WTC11 (cell line): ENCODE measurements at regions not wholly inside any gene's neighbourhood (a gene's known extent, or its start where the extent isn't known, plus 50 kb on each side); places are given as distances from the start of the nearest gene placed in this dataset.

Experiments used
- ATAC-seq: fragments of 200-7000 bp; cut with Tn5 transposase; 2 replicates; pipeline ENCODE4 v1.10.0; 2021; ENCODE audit warnings: mild to moderate bottlenecking, moderate library complexity
- CTCF ChIA-PET: fragments of 300-600 bp; sonication (Branson Sonifier 250); formaldehyde crosslinking; loops from one replicate; lab custom pipeline; 2021; ENCODE audit warnings: antibody characterized with exemption; lab: Charles Lee
- POLR2A ChIA-PET: fragments of 350-600 bp; sonication (Branson Sonifier 250); formaldehyde crosslinking; loops from one replicate; lab custom pipeline; 2021; ENCODE audit warnings: antibody characterized with exemption; lab: Charles Lee
- DNase-seq: peaks from one replicate; pipeline ENCODE4 v3.0.0; 2021; ENCODE audit warnings: low spot score
- H3K27ac Mint-ChIP-seq: 2 replicates; pipeline ENCODE4 v1.8.0; 2021; ENCODE audit warnings: mixed read lengths
- H3K27me3 Mint-ChIP-seq: 2 replicates; pipeline ENCODE4 v1.8.0; 2021; ENCODE audit warnings: low read depth, mild to moderate bottlenecking, moderate library complexity, mixed read lengths
- H3K36me3 Mint-ChIP-seq: 2 replicates; pipeline ENCODE4 v1.8.0; 2021; ENCODE audit warnings: mixed read lengths
- H3K4me1 Mint-ChIP-seq: 2 replicates; pipeline ENCODE4 v1.8.0; 2022; ENCODE audit warnings: mixed read lengths
- H3K4me3 Mint-ChIP-seq: 2 replicates; pipeline ENCODE4 v1.8.0; 2021; ENCODE audit warnings: mild to moderate bottlenecking, moderate library complexity, mixed read lengths
- H3K9me3 Mint-ChIP-seq: 2 replicates; pipeline ENCODE4 v1.8.0; 2021; ENCODE audit warnings: mixed read lengths
- ATF2 ChIP-seq: sonication (generic); formaldehyde crosslinking; IDR thresholded peaks from 2 replicates; pipeline ENCODE4 v1.8.1; 2022; ENCODE audit warnings: low read depth, missing genetic modification reagents, borderline replicate concordance
- CTCF ChIP-seq: fragments of 200-600 bp; IDR thresholded peaks from 2 replicates; pipeline ENCODE4 v1.8.0; 2022; ENCODE audit warnings: antibody characterized with exemption
- GABPB1 ChIP-seq: sonication (generic); formaldehyde crosslinking; IDR thresholded peaks from 2 replicates; pipeline ENCODE4 v1.8.1; 2023; ENCODE audit warnings: mild to moderate bottlenecking, missing genetic modification reagents
- HMGA2 ChIP-seq: fragments of 250-450 bp; sonication (Bioruptor Pico); IDR thresholded peaks from 2 replicates; pipeline ENCODE4 v1.4.0; 2021; ENCODE audit warnings: mild to moderate bottlenecking, moderate library complexity
- MXD4 ChIP-seq: fragments of 250-450 bp; sonication (Bioruptor Pico); IDR thresholded peaks from 2 replicates; pipeline ENCODE4 v1.8.0; 2021; ENCODE audit warnings: mild to moderate bottlenecking, moderate library complexity, borderline replicate concordance
- MYBL2 ChIP-seq: sonication (generic); formaldehyde crosslinking; IDR thresholded peaks from 2 replicates; pipeline ENCODE4 v1.8.1; 2023; ENCODE audit warnings: mild to moderate bottlenecking, moderate library complexity, missing genetic modification reagents
- NR2C2 ChIP-seq: sonication (generic); formaldehyde crosslinking; IDR thresholded peaks from 2 replicates; pipeline ENCODE4 v1.8.0; 2022; ENCODE audit warnings: mild to moderate bottlenecking, missing genetic modification reagents
- RELA ChIP-seq: sonication (generic); formaldehyde crosslinking; IDR thresholded peaks from 2 replicates; pipeline ENCODE4 v1.8.1; 2022; ENCODE audit warnings: missing genetic modification reagents, mild to moderate bottlenecking, borderline replicate concordance
- RORB ChIP-seq: fragments of 250-450 bp; sonication (Bioruptor Pico); IDR thresholded peaks from 2 replicates; pipeline ENCODE4 v1.9.0; 2021; ENCODE audit warnings: mild to moderate bottlenecking
- STAT6 ChIP-seq: sonication (generic); formaldehyde crosslinking; conservative IDR thresholded peaks from 2 replicates; pipeline ENCODE4 v1.8.1; 2023; ENCODE audit warnings: mild to moderate bottlenecking, low read depth, missing genetic modification reagents, moderate library complexity
- TEAD4 ChIP-seq: sonication (generic); formaldehyde crosslinking; IDR thresholded peaks from 2 replicates; pipeline ENCODE4 v1.8.0; 2022; ENCODE audit warnings: mild to moderate bottlenecking, missing genetic modification reagents
- USF2 ChIP-seq: sonication (generic); formaldehyde crosslinking; IDR thresholded peaks from 2 replicates; pipeline ENCODE4 v1.8.1; 2023; ENCODE audit warnings: mild to moderate bottlenecking, missing genetic modification reagents, moderate library complexity
- ZNF219 ChIP-seq: sonication (generic); formaldehyde crosslinking; IDR thresholded peaks from 2 replicates; pipeline ENCODE4 v1.8.0; 2023; ENCODE audit warnings: missing genetic modification reagents, mild to moderate bottlenecking, borderline replicate concordance
- ZNF232 ChIP-seq: sonication (generic); formaldehyde crosslinking; IDR thresholded peaks from 2 replicates; pipeline ENCODE4 v1.8.0; 2022; ENCODE audit warnings: mild to moderate bottlenecking, missing genetic modification reagents
- ZNF396 ChIP-seq: fragments of 250-450 bp; sonication (Bioruptor Pico); IDR thresholded peaks from 2 replicates; pipeline ENCODE4 v1.8.0; 2021; ENCODE audit warnings: mild to moderate bottlenecking, moderate library complexity, borderline replicate concordance
- ZNF671 ChIP-seq: fragments of 250-450 bp; sonication (Bioruptor Pico); IDR thresholded peaks from 2 replicates; pipeline ENCODE4 v1.8.0; 2021; ENCODE audit warnings: mild to moderate bottlenecking
- TF ChIP-seq, protein P1 (sequence below): sonication (generic); formaldehyde crosslinking; IDR thresholded peaks from 2 replicates; pipeline ENCODE4 v1.8.1; 2023; ENCODE audit warnings: mild to moderate bottlenecking, moderate library complexity, missing genetic modification reagents
- TF ChIP-seq, protein P2 (sequence below): sonication (generic); formaldehyde crosslinking; IDR thresholded peaks from 2 replicates; pipeline ENCODE4 v1.8.0; 2022; ENCODE audit warnings: mild to moderate bottlenecking, missing genetic modification reagents
- TF ChIP-seq, protein P3 (sequence below): sonication (generic); formaldehyde crosslinking; IDR thresholded peaks from 2 replicates; pipeline ENCODE4 v1.8.1; 2022; ENCODE audit warnings: missing genetic modification reagents, borderline replicate concordance

DNA sequence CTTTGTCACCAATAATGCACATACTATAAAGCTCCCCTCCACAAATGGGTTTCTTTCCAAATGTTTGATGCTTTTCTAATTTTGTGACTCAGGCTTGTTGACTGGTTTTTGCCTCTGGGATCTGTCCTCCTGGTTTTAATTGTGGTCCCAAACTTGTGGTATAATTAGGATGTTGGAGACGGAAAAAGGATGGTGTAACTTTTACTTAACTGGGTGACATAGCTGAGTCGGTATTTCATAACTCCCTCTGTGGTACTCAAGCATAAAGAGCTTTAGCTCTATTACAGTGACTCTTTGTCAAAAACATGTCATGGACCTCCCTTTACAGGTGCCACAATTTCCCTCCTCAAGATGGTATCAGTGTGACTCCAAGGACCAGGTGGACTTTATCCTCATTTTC is 119.7 kb upstream of the RBPJ start:
- peaks cover 10% of the 10 kb centered on the region for H3K4me1 Mint-ChIP-seq
- POLR2A ChIA-PET = no interaction called here
- H3K27me3 Mint-ChIP-seq = peaks cover 13% of the 10 kb centered on the region
- TF ChIP-seq ZNF232 (CRISPR knock-in tag) (no peak), STAT6 (CRISPR knock-in tag) (no peak), ZNF671 (CRISPR knock-in tag) (no peak), TEAD4 (no peak), HMGA2 (CRISPR knock-in tag) (no peak), RELA (CRISPR knock-in tag) (no peak), CTCF (no peak), NR2C2 (no peak), MYBL2 (CRISPR knock-in tag) (no peak), USF2 (CRISPR knock-in tag) (no peak), GABPB1 (no peak), ATF2 (CRISPR knock-in tag) (no peak), MXD4 (CRISPR knock-in tag) (no peak), RORB (CRISPR knock-in tag) (no peak), ZNF219 (no peak), ZNF396 (CRISPR knock-in tag) (no peak)
- TF ChIP-seq, protein P1, sequence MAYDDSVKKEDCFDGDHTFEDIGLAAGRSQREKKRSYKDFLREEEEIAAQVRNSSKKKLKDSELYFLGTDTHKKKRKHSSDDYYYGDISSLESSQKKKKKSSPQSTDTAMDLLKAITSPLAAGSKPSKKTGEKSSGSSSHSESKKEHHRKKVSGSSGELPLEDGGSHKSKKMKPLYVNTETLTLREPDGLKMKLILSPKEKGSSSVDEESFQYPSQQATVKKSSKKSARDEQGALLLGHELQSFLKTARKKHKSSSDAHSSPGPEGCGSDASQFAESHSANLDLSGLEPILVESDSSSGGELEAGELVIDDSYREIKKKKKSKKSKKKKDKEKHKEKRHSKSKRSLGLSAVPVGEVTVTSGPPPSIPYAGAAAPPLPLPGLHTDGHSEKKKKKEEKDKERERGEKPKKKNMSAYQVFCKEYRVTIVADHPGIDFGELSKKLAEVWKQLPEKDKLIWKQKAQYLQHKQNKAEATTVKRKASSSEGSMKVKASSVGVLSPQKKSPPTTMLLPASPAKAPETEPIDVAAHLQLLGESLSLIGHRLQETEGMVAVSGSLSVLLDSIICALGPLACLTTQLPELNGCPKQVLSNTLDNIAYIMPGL (CRISPR knock-in tag) = no peak
- TF ChIP-seq, protein P2, sequence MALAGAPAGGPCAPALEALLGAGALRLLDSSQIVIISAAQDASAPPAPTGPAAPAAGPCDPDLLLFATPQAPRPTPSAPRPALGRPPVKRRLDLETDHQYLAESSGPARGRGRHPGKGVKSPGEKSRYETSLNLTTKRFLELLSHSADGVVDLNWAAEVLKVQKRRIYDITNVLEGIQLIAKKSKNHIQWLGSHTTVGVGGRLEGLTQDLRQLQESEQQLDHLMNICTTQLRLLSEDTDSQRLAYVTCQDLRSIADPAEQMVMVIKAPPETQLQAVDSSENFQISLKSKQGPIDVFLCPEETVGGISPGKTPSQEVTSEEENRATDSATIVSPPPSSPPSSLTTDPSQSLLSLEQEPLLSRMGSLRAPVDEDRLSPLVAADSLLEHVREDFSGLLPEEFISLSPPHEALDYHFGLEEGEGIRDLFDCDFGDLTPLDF (CRISPR knock-in tag) = no peak
- TF ChIP-seq, protein P3, sequence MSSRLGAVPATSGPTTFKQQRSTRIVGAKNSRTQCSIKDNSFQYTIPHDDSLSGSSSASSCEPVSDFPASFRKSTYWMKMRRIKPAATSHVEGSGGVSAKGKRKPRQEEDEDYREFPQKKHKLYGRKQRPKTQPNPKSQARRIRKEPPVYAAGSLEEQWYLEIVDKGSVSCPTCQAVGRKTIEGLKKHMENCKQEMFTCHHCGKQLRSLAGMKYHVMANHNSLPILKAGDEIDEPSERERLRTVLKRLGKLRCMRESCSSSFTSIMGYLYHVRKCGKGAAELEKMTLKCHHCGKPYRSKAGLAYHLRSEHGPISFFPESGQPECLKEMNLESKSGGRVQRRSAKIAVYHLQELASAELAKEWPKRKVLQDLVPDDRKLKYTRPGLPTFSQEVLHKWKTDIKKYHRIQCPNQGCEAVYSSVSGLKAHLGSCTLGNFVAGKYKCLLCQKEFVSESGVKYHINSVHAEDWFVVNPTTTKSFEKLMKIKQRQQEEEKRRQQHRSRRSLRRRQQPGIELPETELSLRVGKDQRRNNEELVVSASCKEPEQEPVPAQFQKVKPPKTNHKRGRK = no peak
- H3K4me3 Mint-ChIP-seq = no peak overlapping the region
- DNase-seq (no peak), ATAC-seq (no peak)
- CTCF ChIA-PET = no interaction called here
- H3K9me3 Mint-ChIP-seq = 0 out of 2 replicates have a peak, but pooled peaks cover 5% of the 10 kb centered on the region
- H3K36me3 Mint-ChIP-seq = no peaks in the 10 kb centered on the region
- H3K27ac Mint-ChIP-seq = no peak overlapping the region
